ENCODE measurements at regions not wholly inside any gene's neighbourhood (a gene's known extent, or its start where the extent isn't known, plus 50 kb on each side); places are given as distances from the start of the nearest gene placed in this dataset.
"Not testable (repeated sequence)": the region's sequence is repeated elsewhere in the genome, so short reads cannot be mapped to it uniquely, and the experiment has no call there.

DNA sequence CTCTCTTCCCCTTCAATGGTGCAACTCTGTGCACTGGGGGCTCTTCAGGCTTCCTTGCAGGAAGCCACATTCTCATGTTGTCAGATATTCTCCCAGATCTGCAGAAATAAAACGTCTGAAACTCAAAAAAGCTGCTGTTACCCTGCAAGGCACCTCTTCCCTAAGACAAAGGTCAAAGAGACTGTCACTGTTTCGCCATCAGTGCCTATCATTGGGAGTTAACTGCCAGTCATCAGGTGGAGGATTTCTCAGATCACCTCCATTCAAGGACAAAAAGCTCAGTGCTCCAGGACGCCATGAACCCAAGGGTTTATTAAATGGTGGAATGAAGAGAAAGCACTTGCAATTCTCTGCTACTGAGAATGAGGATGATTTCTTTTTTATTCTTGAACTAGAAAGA, 144.6 kb upstream of the PALS2 start:
- H3K27ac ChIP-seq, result no peak overlapping the region
- no peaks in the 10 kb centered on the region for H3K27me3 ChIP-seq
- no peak overlapping the region for H3K4me3 ChIP-seq
- TF ChIP-seq EP300 (IDR thresholded peaks at IDR 0.05) (no peak), POLR2A (IDR thresholded peaks at IDR 0.05) (no peak)
- TF ChIP-seq, protein P1, sequence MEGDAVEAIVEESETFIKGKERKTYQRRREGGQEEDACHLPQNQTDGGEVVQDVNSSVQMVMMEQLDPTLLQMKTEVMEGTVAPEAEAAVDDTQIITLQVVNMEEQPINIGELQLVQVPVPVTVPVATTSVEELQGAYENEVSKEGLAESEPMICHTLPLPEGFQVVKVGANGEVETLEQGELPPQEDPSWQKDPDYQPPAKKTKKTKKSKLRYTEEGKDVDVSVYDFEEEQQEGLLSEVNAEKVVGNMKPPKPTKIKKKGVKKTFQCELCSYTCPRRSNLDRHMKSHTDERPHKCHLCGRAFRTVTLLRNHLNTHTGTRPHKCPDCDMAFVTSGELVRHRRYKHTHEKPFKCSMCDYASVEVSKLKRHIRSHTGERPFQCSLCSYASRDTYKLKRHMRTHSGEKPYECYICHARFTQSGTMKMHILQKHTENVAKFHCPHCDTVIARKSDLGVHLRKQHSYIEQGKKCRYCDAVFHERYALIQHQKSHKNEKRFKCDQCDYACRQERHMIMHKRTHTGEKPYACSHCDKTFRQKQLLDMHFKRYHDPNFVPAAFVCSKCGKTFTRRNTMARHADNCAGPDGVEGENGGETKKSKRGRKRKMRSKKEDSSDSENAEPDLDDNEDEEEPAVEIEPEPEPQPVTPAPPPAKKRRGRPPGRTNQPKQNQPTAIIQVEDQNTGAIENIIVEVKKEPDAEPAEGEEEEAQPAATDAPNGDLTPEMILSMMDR (IDR thresholded peaks at IDR 0.05), result no peak
- WGBS, 2 donors, result 52 to 53% methylated on average over 3 of the region's 3 CpGs
- no peaks in the 10 kb centered on the region for H3K36me3 ChIP-seq
- no peaks in the 10 kb centered on the region for H3K4me1 ChIP-seq
- DNase-seq (ENCODE audit: low spot score in 2 of 2), result no peak
- peaks cover 0 to 10% (median 0%) of the 10 kb centered on the region in 4 donors for H3K9me3 ChIP-seq

DNA sequence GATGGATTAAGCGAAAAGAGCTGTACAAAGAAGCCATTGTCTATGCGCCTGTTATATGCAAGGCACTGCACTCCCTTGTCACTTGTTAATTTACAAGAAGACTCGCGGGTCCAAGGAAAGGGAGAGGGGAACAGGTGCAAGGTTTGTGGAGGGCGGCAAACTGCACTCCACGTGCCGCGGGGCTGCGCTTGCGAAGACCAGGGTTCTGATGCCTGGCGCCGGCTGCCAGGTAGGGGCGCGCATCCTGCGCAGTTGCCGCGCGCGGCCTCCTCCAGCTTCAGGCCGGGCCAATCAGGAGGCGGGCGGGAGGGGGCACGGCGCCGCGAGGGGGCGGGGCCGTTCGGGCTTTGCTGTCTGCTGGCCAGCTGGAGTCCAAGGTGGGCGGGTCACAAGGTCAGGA, 140.6 kb upstream of the PALS2 start:
- DNase-seq (ENCODE audit: low spot score in 2 of 2), result no peak
- H3K9me3 ChIP-seq, result no peaks in the 10 kb centered on the region
- no peak overlapping the region for H3K27ac ChIP-seq
- H3K4me1 ChIP-seq, result no peaks in the 10 kb centered on the region
- 87 to 89% methylated on average over 30 of the region's 30 CpGs for WGBS, 2 donors
- no peaks in the 10 kb centered on the region for H3K27me3 ChIP-seq
- no peaks in the 10 kb centered on the region for H3K36me3 ChIP-seq
- no peak overlapping the region for H3K4me3 ChIP-seq
- TF ChIP-seq POLR2A (IDR thresholded peaks at IDR 0.05) (no peak), EP300 (IDR thresholded peaks at IDR 0.05) (no peak)
- TF ChIP-seq, protein P1 (IDR thresholded peaks at IDR 0.05), result no peak

- 46 to 52% methylated on average over 4 of the region's 4 CpGs for WGBS, 2 donors
- Histone ChIP-seq H3K9me3 (no peaks in the 10 kb centered on the region), H3K4me1 (no peaks in the 10 kb centered on the region), H3K36me3 (no peaks in the 10 kb centered on the region), H3K27ac (no peak overlapping the region), H3K4me3 (no peak overlapping the region), H3K27me3 (no peaks in the 10 kb centered on the region)
- TF ChIP-seq POLR2A (IDR thresholded peaks at IDR 0.05), result no peak
- TF ChIP-seq, protein P1 (IDR thresholded peaks at IDR 0.05), result no peak
- no peak for TF ChIP-seq EP300 (IDR thresholded peaks at IDR 0.05)
- no peak for DNase-seq (ENCODE audit: low spot score in 2 of 2)
Observed at GRCh38 chr7:24434972-24435371, 138.3 kb upstream of the PALS2 start.

- WGBS, 2 donors, result 90 to 93% methylated on average over 2 of the region's 2 CpGs
- Histone ChIP-seq H3K27ac (no peak overlapping the region), H3K9me3 (no peaks in the 10 kb centered on the region), H3K4me1 (peaks cover 0 to 3% (median 0%) of the 10 kb centered on the region in 4 donors), H3K27me3 (no peaks in the 10 kb centered on the region), H3K36me3 (no peaks in the 10 kb centered on the region), H3K4me3 (no peak overlapping the region)
- no peak for DNase-seq (ENCODE audit: low spot score in 2 of 2)
- TF ChIP-seq, protein P1 (IDR thresholded peaks at IDR 0.05), result no peak
- no peak for TF ChIP-seq POLR2A (IDR thresholded peaks at IDR 0.05)
- no peak for TF ChIP-seq EP300 (IDR thresholded peaks at IDR 0.05)
Observed at GRCh38 chr7:24436131-24436920, 136.9 kb upstream of the PALS2 start.

DNA sequence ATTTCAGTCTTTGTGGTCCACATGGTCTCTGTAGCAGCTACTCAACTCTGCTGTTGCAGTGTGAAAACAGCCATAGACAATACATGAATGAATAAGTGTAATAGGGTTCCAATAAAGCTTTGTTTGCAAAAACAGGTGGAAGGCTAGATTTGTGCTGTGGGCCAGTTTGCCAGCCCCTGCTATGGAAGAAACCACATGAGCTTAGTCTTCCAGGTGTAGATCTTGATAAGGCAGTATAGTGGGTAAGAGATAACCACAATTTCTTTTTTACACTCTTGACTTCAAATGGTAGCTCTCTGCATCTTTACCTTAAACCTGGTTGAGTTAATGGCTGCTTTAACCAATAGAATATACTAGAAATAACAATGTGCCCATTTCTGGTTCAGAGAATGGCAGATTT, 135.0 kb upstream of the PALS2 start:
- H3K36me3 ChIP-seq, result no peaks in the 10 kb centered on the region
- peaks cover 0 to 12% (median 0%) of the 10 kb centered on the region in 4 donors for H3K4me1 ChIP-seq
- no peak overlapping the region for H3K27ac ChIP-seq
- DNase-seq (ENCODE audit: low spot score in 2 of 2), result no peak
- no peak overlapping the region for H3K4me3 ChIP-seq
- H3K9me3 ChIP-seq, result no peaks in the 10 kb centered on the region
- TF ChIP-seq, protein P1 (IDR thresholded peaks at IDR 0.05), result no peak
- TF ChIP-seq POLR2A (IDR thresholded peaks at IDR 0.05) (no peak), EP300 (IDR thresholded peaks at IDR 0.05) (no peak)
- H3K27me3 ChIP-seq, result no peaks in the 10 kb centered on the region

GRCh38 chr7:24439104-24439503, 134.1 kb upstream of the PALS2 start:
- not testable (repeated sequence) for H3K4me3 ChIP-seq; H3K9me3 ChIP-seq; H3K36me3 ChIP-seq; H3K27ac ChIP-seq; H3K27me3 ChIP-seq; DNase-seq (ENCODE audit: low spot score in 2 of 2)
- peaks cover 0 to 12% (median 0%) of the 10 kb centered on the region in 4 donors for H3K4me1 ChIP-seq
- 82 to 89% methylated on average over 3 of the region's 3 CpGs for WGBS, 2 donors
